ENCODE measurements at regions not wholly inside any gene's neighbourhood (a gene's known extent, or its start where the extent isn't known, plus 50 kb on each side); places are given as distances from the start of the nearest gene placed in this dataset.

GRCh38 chr1:115224636-115225035, 113.4 kb downstream of the NGF start:
- DNase-seq (ENCODE audit: low read depth): no peak
- TF ChIP-seq, protein P1, sequence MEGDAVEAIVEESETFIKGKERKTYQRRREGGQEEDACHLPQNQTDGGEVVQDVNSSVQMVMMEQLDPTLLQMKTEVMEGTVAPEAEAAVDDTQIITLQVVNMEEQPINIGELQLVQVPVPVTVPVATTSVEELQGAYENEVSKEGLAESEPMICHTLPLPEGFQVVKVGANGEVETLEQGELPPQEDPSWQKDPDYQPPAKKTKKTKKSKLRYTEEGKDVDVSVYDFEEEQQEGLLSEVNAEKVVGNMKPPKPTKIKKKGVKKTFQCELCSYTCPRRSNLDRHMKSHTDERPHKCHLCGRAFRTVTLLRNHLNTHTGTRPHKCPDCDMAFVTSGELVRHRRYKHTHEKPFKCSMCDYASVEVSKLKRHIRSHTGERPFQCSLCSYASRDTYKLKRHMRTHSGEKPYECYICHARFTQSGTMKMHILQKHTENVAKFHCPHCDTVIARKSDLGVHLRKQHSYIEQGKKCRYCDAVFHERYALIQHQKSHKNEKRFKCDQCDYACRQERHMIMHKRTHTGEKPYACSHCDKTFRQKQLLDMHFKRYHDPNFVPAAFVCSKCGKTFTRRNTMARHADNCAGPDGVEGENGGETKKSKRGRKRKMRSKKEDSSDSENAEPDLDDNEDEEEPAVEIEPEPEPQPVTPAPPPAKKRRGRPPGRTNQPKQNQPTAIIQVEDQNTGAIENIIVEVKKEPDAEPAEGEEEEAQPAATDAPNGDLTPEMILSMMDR (IDR thresholded peaks at IDR 0.05; ENCODE audit: control insufficient read depth, extremely low read depth, insufficient read depth): no peak
- H3K4me3 ChIP-seq (ENCODE audit: low read depth, low read length): no peak overlapping the region

- TF ChIP-seq, protein P1 (IDR thresholded peaks at IDR 0.05; ENCODE audit: control insufficient read depth, extremely low read depth, insufficient read depth): no peak
- H3K4me3 ChIP-seq (ENCODE audit: low read depth, low read length): no peak overlapping the region
- no peak for DNase-seq (ENCODE audit: low read depth)
These were observed 115.2 kb downstream of the NGF start for GRCh38 chr1:115222616-115223402.

DNA sequence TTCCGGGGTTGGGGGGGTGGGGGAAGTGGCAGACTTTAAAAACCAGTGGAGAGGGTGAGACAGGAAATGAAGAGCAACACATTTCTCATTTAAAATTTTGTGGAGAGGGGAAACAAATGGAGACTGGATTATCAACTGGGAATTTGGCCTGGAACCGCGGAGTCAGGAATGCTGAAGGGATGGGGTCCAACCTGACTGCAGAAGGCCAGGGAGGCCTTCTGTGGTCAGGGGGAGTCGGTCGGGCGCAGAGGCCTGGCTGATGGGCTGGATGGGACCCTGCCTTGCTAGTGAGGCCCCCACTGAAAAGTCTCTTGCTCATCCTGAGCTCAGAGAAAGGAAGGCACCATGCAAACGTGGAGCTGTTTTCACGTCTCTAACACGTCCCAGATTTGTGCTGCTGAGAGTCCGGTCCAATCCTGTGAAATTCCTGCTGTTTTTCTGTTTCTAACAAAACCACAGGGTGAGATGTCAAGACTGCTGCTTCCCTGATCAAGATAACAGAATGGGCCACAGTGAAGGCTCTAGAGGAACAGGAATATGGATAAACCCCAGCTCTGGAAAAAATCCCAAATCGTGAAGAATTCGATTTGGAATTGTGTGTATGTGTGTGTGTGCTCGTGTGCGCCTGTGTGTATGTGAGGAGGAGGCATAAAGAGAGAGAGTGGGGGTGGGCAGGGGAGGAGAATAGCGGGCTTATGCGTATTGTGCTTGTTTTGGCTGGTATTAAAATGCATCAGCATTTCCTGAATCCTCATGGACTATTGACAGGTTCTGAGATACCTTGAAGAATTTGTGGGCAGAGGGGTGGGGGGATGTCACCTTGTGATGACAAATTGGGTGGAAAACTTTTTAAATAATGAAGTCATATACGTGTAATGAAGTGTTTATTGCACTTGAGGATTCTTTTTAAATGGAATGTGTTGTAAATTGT, 117.4 kb downstream of the NGF start:
- TF ChIP-seq, protein P1 (IDR thresholded peaks at IDR 0.05; ENCODE audit: control insufficient read depth, extremely low read depth, insufficient read depth): no peak
- no peak overlapping the region for H3K4me3 ChIP-seq (ENCODE audit: low read depth, low read length)
- no peak for DNase-seq (ENCODE audit: low read depth)

DNA sequence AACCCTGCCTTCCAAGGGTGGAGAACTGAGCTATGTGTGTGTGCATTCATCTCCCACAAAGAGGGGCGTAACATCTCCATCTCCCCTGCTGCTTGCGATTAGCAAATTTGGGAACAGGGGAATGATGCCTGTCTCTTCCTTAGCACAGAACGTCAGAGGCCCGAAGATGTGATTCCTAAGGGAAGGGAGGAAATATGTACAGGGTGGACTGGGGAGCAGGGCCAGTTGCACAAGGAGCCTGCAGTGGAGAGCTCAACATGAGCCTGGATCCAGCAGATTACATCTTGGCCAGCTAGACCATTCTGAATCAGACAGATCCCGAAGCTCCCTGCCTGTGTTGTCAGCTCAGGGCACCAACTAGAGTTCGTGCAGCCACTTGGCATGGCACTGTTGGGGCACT, 118.1 kb downstream of the NGF start:
- no peak overlapping the region for H3K4me3 ChIP-seq (ENCODE audit: low read depth, low read length)
- TF ChIP-seq, protein P1 (IDR thresholded peaks at IDR 0.05; ENCODE audit: control insufficient read depth, extremely low read depth, insufficient read depth): no peak
- no peak for DNase-seq (ENCODE audit: low read depth)

DNA sequence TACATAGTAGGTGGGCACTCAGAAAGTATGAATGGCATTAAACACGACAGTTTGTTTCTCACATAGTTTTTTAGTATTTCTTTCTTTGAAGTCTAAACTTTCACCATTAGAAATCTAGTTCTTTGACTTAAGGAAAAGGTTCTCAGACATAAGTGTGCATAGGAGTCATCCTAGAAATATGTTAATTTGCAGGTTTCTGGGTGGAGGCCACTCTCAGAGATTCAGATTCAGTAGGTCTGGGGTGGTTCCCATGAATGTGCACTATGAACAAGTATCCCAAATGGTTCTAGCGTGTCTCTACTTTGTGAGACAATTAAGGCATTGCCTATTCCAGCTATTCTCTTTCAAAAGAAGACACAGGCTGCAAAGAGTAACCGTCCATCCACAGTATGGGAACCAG, 119.3 kb downstream of the NGF start:
- TF ChIP-seq, protein P1 (IDR thresholded peaks at IDR 0.05; ENCODE audit: control insufficient read depth, extremely low read depth, insufficient read depth): no peak
- DNase-seq (ENCODE audit: low read depth): no peak
- no peak overlapping the region for H3K4me3 ChIP-seq (ENCODE audit: low read depth, low read length)

DNA sequence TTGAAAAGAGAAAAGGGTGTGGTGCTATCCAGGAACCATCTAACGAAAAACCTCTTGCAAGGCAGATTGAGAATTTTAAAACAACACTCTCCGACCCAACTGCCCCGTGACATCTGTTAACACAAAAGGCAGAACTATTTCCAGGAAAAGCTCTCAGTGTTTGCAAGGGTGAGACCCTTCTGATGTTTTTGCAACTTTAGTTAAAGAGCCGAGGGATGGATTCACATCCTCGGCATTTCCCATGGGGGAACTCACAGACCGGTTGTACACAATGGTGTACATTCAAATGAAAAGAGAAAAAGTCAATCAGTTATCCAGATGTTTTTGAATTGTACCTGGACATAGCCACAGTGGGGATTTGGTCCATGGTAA, 120.0 kb downstream of the NGF start:
- no peak for DNase-seq (ENCODE audit: low read depth)
- no peak overlapping the region for H3K4me3 ChIP-seq (ENCODE audit: low read depth, low read length)
- TF ChIP-seq, protein P1 (IDR thresholded peaks at IDR 0.05; ENCODE audit: control insufficient read depth, extremely low read depth, insufficient read depth): no peak

Measured in LNCaP clone FGC (cell line).